ENCODE measurements at regions not wholly inside any gene's neighbourhood (a gene's known extent, or its start where the extent isn't known, plus 50 kb on each side); places are given as distances from the start of the nearest gene placed in this dataset.

DNA sequence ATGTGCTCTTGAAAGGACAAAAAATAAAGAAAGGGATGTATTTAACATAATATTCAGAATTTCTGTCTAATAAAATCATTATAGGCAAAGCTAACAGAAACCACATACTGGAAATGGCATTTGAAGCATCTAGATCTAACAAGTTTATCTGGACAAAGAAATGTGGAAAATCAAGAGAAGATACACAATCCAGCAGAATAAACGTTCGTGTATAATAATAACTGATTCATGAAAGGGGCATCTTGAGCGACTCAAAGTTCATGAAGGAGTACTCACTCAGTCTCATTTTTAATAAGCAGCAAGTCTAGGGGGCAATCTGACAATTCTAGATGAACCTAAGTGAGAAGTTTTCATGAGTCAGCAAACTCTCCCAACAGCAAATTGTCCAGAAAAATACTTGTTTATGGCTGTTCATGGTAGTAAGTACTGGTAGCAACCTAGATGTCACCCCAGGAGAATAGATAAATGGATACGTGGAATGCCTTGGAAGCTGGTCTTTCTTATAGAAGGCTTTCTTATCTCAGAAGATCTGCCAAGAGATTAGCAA, 541.8 kb downstream of the INHBA start:
- no peaks in the 10 kb centered on the region for H3K4me1 Mint-ChIP-seq (ENCODE audit: low read depth)
- H3K36me3 Mint-ChIP-seq (ENCODE audit: low read depth) = no peaks in the 10 kb centered on the region
- H3K27me3 Mint-ChIP-seq (ENCODE audit: low read depth) = no peaks in the 10 kb centered on the region
- peaks cover 3% of the 10 kb centered on the region for H3K9me3 Mint-ChIP-seq
- no peak overlapping the region for H3K27ac Mint-ChIP-seq
- H3K4me3 Mint-ChIP-seq = no peak overlapping the region
- DNase-seq (ENCODE audit: low spot score) = no peak

GRCh38 chr7:41156268-41156667, 546.6 kb downstream of the INHBA start:
- Mint-ChIP-seq H3K9me3 (peaks cover 3% of the 10 kb centered on the region), H3K4me3 (no peak overlapping the region)
- no peak for DNase-seq (ENCODE audit: low spot score)

GRCh38 chr7:41153268-41153667, 549.6 kb downstream of the INHBA start:
- no peaks in the 10 kb centered on the region for H3K9me3 Mint-ChIP-seq

More at GRCh38 chr7:41156268-41156667, 546.6 kb downstream of the INHBA start:
- H3K4me1 Mint-ChIP-seq (ENCODE audit: low read depth) = no peaks in the 10 kb centered on the region
- H3K27me3 Mint-ChIP-seq (ENCODE audit: low read depth) = no peaks in the 10 kb centered on the region
- no peak overlapping the region for H3K27ac Mint-ChIP-seq
- H3K36me3 Mint-ChIP-seq (ENCODE audit: low read depth) = no peaks in the 10 kb centered on the region

DNA sequence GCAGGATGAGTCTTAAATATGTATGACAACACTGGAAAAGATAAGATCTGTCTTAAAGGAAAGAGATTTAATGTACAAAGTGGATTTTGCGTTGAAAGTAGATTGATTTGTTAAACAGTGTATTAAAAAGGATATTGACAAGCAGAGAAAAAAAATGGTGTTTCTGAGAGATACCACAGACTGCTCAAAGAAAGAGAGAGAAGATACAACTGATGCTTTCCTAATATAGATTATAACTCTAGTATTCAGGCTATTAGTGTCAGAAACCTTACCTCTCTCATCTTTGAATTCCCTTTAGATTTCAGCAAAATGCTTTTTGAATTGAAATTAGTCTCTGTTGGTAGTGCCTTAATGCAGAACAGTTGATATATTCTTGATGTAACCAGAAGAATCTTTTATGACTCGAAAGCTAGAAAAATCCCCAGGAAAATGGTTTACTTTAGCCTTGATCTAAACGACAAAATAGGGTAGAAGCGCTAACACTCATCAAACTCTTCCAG, 550.7 kb downstream of the INHBA start:
- no peak for DNase-seq (ENCODE audit: low spot score)
- Mint-ChIP-seq H3K36me3 (ENCODE audit: low read depth) (no peaks in the 10 kb centered on the region), H3K4me3 (no peak overlapping the region), H3K27ac (no peak overlapping the region), H3K4me1 (ENCODE audit: low read depth) (no peaks in the 10 kb centered on the region), H3K9me3 (no peaks in the 10 kb centered on the region), H3K27me3 (ENCODE audit: low read depth) (no peaks in the 10 kb centered on the region)

More at GRCh38 chr7:41153268-41153667, 549.6 kb downstream of the INHBA start:
- no peaks in the 10 kb centered on the region for H3K36me3 Mint-ChIP-seq (ENCODE audit: low read depth)
- no peaks in the 10 kb centered on the region for H3K27me3 Mint-ChIP-seq (ENCODE audit: low read depth)
- H3K4me3 Mint-ChIP-seq = no peak overlapping the region
- no peaks in the 10 kb centered on the region for H3K4me1 Mint-ChIP-seq (ENCODE audit: low read depth)
- no peak overlapping the region for H3K27ac Mint-ChIP-seq
- no peak for DNase-seq (ENCODE audit: low spot score)

- Mint-ChIP-seq H3K9me3 (no peaks in the 10 kb centered on the region), H3K27me3 (ENCODE audit: low read depth) (no peaks in the 10 kb centered on the region), H3K4me1 (ENCODE audit: low read depth) (no peaks in the 10 kb centered on the region), H3K4me3 (no peak overlapping the region), H3K27ac (no peak overlapping the region), H3K36me3 (ENCODE audit: low read depth) (no peaks in the 10 kb centered on the region)
- DNase-seq (ENCODE audit: low spot score) = no peak
Observed at GRCh38 chr7:41149576-41149975, 553.3 kb downstream of the INHBA start.

GRCh38 chr7:41148521-41148951, 554.4 kb downstream of the INHBA start:
- no peaks in the 10 kb centered on the region for H3K4me1 Mint-ChIP-seq (ENCODE audit: low read depth)
- no peaks in the 10 kb centered on the region for H3K27me3 Mint-ChIP-seq (ENCODE audit: low read depth)
- no peak overlapping the region for H3K4me3 Mint-ChIP-seq
- H3K27ac Mint-ChIP-seq = no peak overlapping the region
- no peak for DNase-seq (ENCODE audit: low spot score)
- H3K9me3 Mint-ChIP-seq = no peaks in the 10 kb centered on the region
- H3K36me3 Mint-ChIP-seq (ENCODE audit: low read depth) = no peaks in the 10 kb centered on the region

DNA sequence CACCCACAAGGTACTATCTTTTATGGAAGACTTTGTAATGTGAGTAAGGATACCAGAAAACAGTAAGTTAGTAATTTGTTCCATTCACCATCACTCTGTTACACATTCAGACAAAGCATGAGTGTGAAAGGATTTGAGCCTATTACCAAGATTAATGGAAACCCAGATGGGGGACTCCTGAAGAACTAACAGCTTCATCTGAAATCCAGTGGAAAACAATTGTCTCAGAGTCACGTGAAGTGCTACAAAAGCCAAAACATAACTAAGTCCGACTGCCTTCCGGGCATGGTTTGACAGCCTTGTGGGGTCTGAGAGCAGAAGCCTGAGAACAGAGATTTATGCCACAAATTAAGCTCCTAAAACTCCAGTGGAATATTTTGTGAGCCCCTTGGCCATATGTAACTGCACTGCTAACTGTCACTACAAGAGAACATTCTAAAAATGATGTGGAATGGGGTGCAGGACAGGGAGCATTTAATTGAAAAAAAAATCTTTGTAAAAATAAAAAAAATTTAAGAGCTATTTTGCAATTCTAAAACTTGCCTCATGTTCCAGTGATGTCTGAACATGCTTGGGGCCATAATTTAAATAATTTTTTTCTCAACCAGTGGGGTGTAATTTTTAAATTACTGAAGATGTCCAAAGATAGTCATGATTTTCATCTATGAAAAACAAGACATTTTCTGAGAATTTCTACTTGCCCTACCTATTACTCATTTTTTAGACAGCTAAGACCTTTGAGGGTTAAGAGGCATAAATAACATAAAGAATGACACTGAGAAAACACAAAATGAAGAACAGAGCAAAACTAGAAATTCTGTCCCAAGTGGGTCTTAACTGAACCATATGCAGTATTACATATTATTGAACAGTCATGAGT, 555.0 kb downstream of the INHBA start:
- Mint-ChIP-seq H3K36me3 (ENCODE audit: low read depth) (no peaks in the 10 kb centered on the region), H3K27me3 (ENCODE audit: low read depth) (no peaks in the 10 kb centered on the region), H3K4me1 (ENCODE audit: low read depth) (no peaks in the 10 kb centered on the region), H3K9me3 (no peaks in the 10 kb centered on the region), H3K27ac (no peak overlapping the region), H3K4me3 (no peak overlapping the region)
- DNase-seq (ENCODE audit: low spot score) = no peak

DNA sequence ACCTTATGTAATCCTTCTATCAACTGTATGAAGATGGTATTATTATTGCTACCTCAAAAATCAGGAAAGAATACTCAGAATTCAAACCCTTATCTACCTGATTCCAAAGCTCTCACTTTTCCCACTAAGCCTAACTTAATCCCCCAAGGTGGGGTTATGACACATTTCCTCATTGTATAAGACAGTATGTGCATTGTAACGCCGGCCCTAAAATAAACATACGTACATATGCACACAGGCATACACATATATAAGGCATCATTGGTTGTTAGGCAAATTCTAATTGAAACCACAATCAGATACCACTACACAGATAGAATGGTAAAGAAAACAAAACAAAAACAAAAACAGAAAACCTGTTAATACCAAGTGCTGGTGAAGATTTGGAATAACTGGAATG, 556.5 kb downstream of the INHBA start:
- H3K9me3 Mint-ChIP-seq = no peaks in the 10 kb centered on the region
- DNase-seq (ENCODE audit: low spot score) = no peak
- H3K4me3 Mint-ChIP-seq = no peak overlapping the region
- H3K27me3 Mint-ChIP-seq (ENCODE audit: low read depth) = no peaks in the 10 kb centered on the region
- H3K4me1 Mint-ChIP-seq (ENCODE audit: low read depth) = no peaks in the 10 kb centered on the region
- no peak overlapping the region for H3K27ac Mint-ChIP-seq
- no peaks in the 10 kb centered on the region for H3K36me3 Mint-ChIP-seq (ENCODE audit: low read depth)

GRCh38 chr7:41145656-41146055, 557.2 kb downstream of the INHBA start:
- H3K27me3 Mint-ChIP-seq (ENCODE audit: low read depth) = no peaks in the 10 kb centered on the region
- H3K36me3 Mint-ChIP-seq (ENCODE audit: low read depth) = no peaks in the 10 kb centered on the region
- no peaks in the 10 kb centered on the region for H3K9me3 Mint-ChIP-seq
- no peak overlapping the region for H3K4me3 Mint-ChIP-seq
- no peak for DNase-seq (ENCODE audit: low spot score)
- no peak overlapping the region for H3K27ac Mint-ChIP-seq
- no peaks in the 10 kb centered on the region for H3K4me1 Mint-ChIP-seq (ENCODE audit: low read depth)

GRCh38 chr7:41142904-41143473, 559.9 kb downstream of the INHBA start:
- no peaks in the 10 kb centered on the region for H3K4me1 Mint-ChIP-seq (ENCODE audit: low read depth)
- no peak overlapping the region for H3K27ac Mint-ChIP-seq
- DNase-seq (ENCODE audit: low spot score) = no peak
- no peaks in the 10 kb centered on the region for H3K9me3 Mint-ChIP-seq
- H3K27me3 Mint-ChIP-seq (ENCODE audit: low read depth) = no peaks in the 10 kb centered on the region
- H3K4me3 Mint-ChIP-seq = no peak overlapping the region
- H3K36me3 Mint-ChIP-seq (ENCODE audit: low read depth) = no peaks in the 10 kb centered on the region

- Mint-ChIP-seq H3K4me1 (ENCODE audit: low read depth) (no peaks in the 10 kb centered on the region), H3K27ac (no peak overlapping the region), H3K4me3 (no peak overlapping the region), H3K9me3 (no peaks in the 10 kb centered on the region), H3K27me3 (ENCODE audit: low read depth) (no peaks in the 10 kb centered on the region), H3K36me3 (ENCODE audit: low read depth) (no peaks in the 10 kb centered on the region)
- DNase-seq (ENCODE audit: low spot score) = no peak
Observed at GRCh38 chr7:41139789-41140188, 563.1 kb downstream of the INHBA start.

- H3K4me1 Mint-ChIP-seq (ENCODE audit: low read depth) = no peaks in the 10 kb centered on the region
- H3K4me3 Mint-ChIP-seq = no peak overlapping the region
- H3K27me3 Mint-ChIP-seq (ENCODE audit: low read depth) = no peaks in the 10 kb centered on the region
Observed at GRCh38 chr7:41136551-41136950, 566.3 kb downstream of the INHBA start.

GRCh38 chr7:41135511-41135910, 567.4 kb downstream of the INHBA start:
- DNase-seq (ENCODE audit: low spot score) = no peak
- no peak overlapping the region for H3K27ac Mint-ChIP-seq
- H3K4me3 Mint-ChIP-seq = no peak overlapping the region
- no peaks in the 10 kb centered on the region for H3K9me3 Mint-ChIP-seq
- no peaks in the 10 kb centered on the region for H3K4me1 Mint-ChIP-seq (ENCODE audit: low read depth)
- no peaks in the 10 kb centered on the region for H3K27me3 Mint-ChIP-seq (ENCODE audit: low read depth)
- no peaks in the 10 kb centered on the region for H3K36me3 Mint-ChIP-seq (ENCODE audit: low read depth)

More at GRCh38 chr7:41136551-41136950, 566.3 kb downstream of the INHBA start:
- no peak for DNase-seq (ENCODE audit: low spot score)
- no peaks in the 10 kb centered on the region for H3K9me3 Mint-ChIP-seq
- H3K36me3 Mint-ChIP-seq (ENCODE audit: low read depth) = no peaks in the 10 kb centered on the region
- no peak overlapping the region for H3K27ac Mint-ChIP-seq
